ENCODE measurements at regions not wholly inside any gene's neighbourhood (a gene's known extent, or its start where the extent isn't known, plus 50 kb on each side); places are given as distances from the start of the nearest gene placed in this dataset.

- Histone ChIP-seq H3K9ac (ENCODE audit: extremely low read depth, low read length, poor library complexity, severe bottlenecking) (no peak overlapping the region), H3K36me3 (ENCODE audit: control insufficient read depth, insufficient read depth, low read length) (no peaks in the 10 kb centered on the region), H3K4me3 (ENCODE audit: low read length) (no peak overlapping the region), H3K9me3 (ENCODE audit: control insufficient read depth, low read length) (no peaks in the 10 kb centered on the region), H3K27ac (ENCODE audit: low read depth, low read length) (no peak overlapping the region), H3K4me1 (ENCODE audit: control insufficient read depth, insufficient read depth, low read length) (peaks cover 9% of the 10 kb centered on the region), H3K27me3 (ENCODE audit: control insufficient read depth, insufficient read depth, low read length, poor library complexity, severe bottlenecking) (peaks cover 26% of the 10 kb centered on the region)
- H3K27ac Mint-ChIP-seq = no peak overlapping the region
- H3K36me3 Mint-ChIP-seq (ENCODE audit: low read depth) = no peaks in the 10 kb centered on the region
- 30 to 81% methylated on average over 1 to 5 of the region's 5 CpGs for WGBS, 2 experiments (ENCODE audit: insufficient coverage in 1 of 2, insufficient read length in 1 of 2)
- no peak overlapping the region for H3K4me3 Mint-ChIP-seq
- H3K9me3 Mint-ChIP-seq = no peaks in the 10 kb centered on the region
- H3K27me3 Mint-ChIP-seq (ENCODE audit: insufficient read depth) = peaks cover 33% of the 10 kb centered on the region
- no peak for DNase-seq
- peaks cover 20% of the 10 kb centered on the region for H3K4me1 Mint-ChIP-seq
- no peak for TF ChIP-seq CTCF (conservative IDR thresholded peaks at IDR 0.05)
Observed at GRCh38 chr14:56057767-56058166, 60.4 kb upstream of the PELI2 start.

GRCh38 chr14:56059054-56059453 is 59.2 kb upstream of the PELI2 start:
- peak overlapping the region; percentile 21 for H3K4me3 ChIP-seq (ENCODE audit: low read length)
- Mint-ChIP-seq H3K27ac (no peak overlapping the region), H3K36me3 (ENCODE audit: low read depth) (no peaks in the 10 kb centered on the region), H3K4me3 (no peak overlapping the region), H3K9me3 (no peaks in the 10 kb centered on the region), H3K4me1 (peaks cover 20% of the 10 kb centered on the region), H3K27me3 (ENCODE audit: insufficient read depth) (peaks cover 44% of the 10 kb centered on the region)
- peaks cover 39% of the 10 kb centered on the region for H3K27me3 ChIP-seq (ENCODE audit: control insufficient read depth, insufficient read depth, low read length, poor library complexity, severe bottlenecking)
- no peaks in the 10 kb centered on the region for H3K9me3 ChIP-seq (ENCODE audit: control insufficient read depth, low read length)
- no peak overlapping the region for H3K27ac ChIP-seq (ENCODE audit: low read depth, low read length)
- no peak overlapping the region for H3K9ac ChIP-seq (ENCODE audit: extremely low read depth, low read length, poor library complexity, severe bottlenecking)
- peaks cover 9% of the 10 kb centered on the region for H3K4me1 ChIP-seq (ENCODE audit: control insufficient read depth, insufficient read depth, low read length)
- TF ChIP-seq CTCF (conservative IDR thresholded peaks at IDR 0.05) = no peak
- no peak for DNase-seq
- 88 to 91% methylated on average over 4 of the region's 4 CpGs for whole genome bisulfite sequencing, 2 experiments (ENCODE audit: insufficient coverage in 1 of 2, insufficient read length in 1 of 2)
- H3K36me3 ChIP-seq (ENCODE audit: control insufficient read depth, insufficient read depth, low read length) = no peaks in the 10 kb centered on the region

- no peaks in the 10 kb centered on the region for H3K9me3 ChIP-seq (ENCODE audit: control insufficient read depth, low read length)
- H3K27ac Mint-ChIP-seq = no peak overlapping the region
- TF ChIP-seq CTCF (conservative IDR thresholded peaks at IDR 0.05) = no peak
- no peak overlapping the region for H3K4me3 Mint-ChIP-seq
- WGBS, 2 experiments (ENCODE audit: insufficient coverage in 1 of 2, insufficient read length in 1 of 2) = 95 to 100% methylated on average over 1 to 4 of the region's 4 CpGs
- H3K27me3 ChIP-seq (ENCODE audit: control insufficient read depth, insufficient read depth, low read length, poor library complexity, severe bottlenecking) = peaks cover 52% of the 10 kb centered on the region
- no peak overlapping the region for H3K4me3 ChIP-seq (ENCODE audit: low read length)
- no peaks in the 10 kb centered on the region for H3K36me3 Mint-ChIP-seq (ENCODE audit: low read depth)
- no peak for DNase-seq
- H3K27me3 Mint-ChIP-seq (ENCODE audit: insufficient read depth) = peaks cover 57% of the 10 kb centered on the region
- no peaks in the 10 kb centered on the region for H3K36me3 ChIP-seq (ENCODE audit: control insufficient read depth, insufficient read depth, low read length)
- H3K9ac ChIP-seq (ENCODE audit: extremely low read depth, low read length, poor library complexity, severe bottlenecking) = no peak overlapping the region
- H3K27ac ChIP-seq (ENCODE audit: low read depth, low read length) = no peak overlapping the region
- peaks cover 20% of the 10 kb centered on the region for H3K4me1 Mint-ChIP-seq
- no peaks in the 10 kb centered on the region for H3K9me3 Mint-ChIP-seq
- H3K4me1 ChIP-seq (ENCODE audit: control insufficient read depth, insufficient read depth, low read length) = peaks cover 9% of the 10 kb centered on the region
Observed at GRCh38 chr14:56061051-56061450, 57.2 kb upstream of the PELI2 start.
